Keratinocyte (primary cell): ENCODE measurements at regions not wholly inside any gene's neighbourhood (a gene's known extent, or its start where the extent isn't known, plus 50 kb on each side); places are given as distances from the start of the nearest gene placed in this dataset.

ENCODE experiments used
- CTCF ChIP-seq, 3 experiments: IDR thresholded peaks in 1 of 3; conservative IDR thresholded peaks in 1 of 3; optimal IDR thresholded peaks in 1 of 3; 2 replicates in 2 of 3; 3 replicates in 1 of 3; pipeline versions ENCODE3 to v1.5.1; 2011; ENCODE audit warnings: low read length in 3 of 3, mild to moderate bottlenecking in 3 of 3, moderate library complexity in 2 of 3, control low read depth in 1 of 3, inconsistent platforms in 1 of 3; ENCODE audit not compliant: insufficient read depth in 2 of 3; ENCODE audit errors: extremely low read depth in 1 of 3
- EZH2 ChIP-seq: IDR thresholded peaks from one replicate; pipeline ENCODE4 v1.6.1; 2012; ENCODE audit warnings: inconsistent platforms, mild to moderate bottlenecking, low read length, moderate library complexity

- TF ChIP-seq CTCF (optimal IDR thresholded peaks at IDR 0.05 in 1 of 3, IDR thresholded peaks at IDR 0.05 in 1 of 3, conservative IDR thresholded peaks at IDR 0.05 in 1 of 3; ENCODE audit: extremely low read depth in 1 of 3, insufficient read depth in 2 of 3, low read length in 3 of 3) (no peak), EZH2 (no peak)
Measured at GRCh38 chr11:39459606-39460005, 1999.8 kb downstream of the LRRC4C start.
